Neutrophil (primary cell): ENCODE measurements at regions not wholly inside any gene's neighbourhood (a gene's known extent, or its start where the extent isn't known, plus 50 kb on each side); places are given as distances from the start of the nearest gene placed in this dataset.

Source experiments
- H3K27ac ChIP-seq: fragments of 200-600 bp; sonication (generic); 2 replicates; pipeline ENCODE4 v1.5.1; 2016; ENCODE audit warnings: mild to moderate bottlenecking, moderate library complexity
- H3K27me3 ChIP-seq: fragments of 200-600 bp; sonication (generic); 2 replicates; pipeline ENCODE4 v1.6.0; 2016; ENCODE audit warnings: mild to moderate bottlenecking
- H3K36me3 ChIP-seq: fragments of 200-600 bp; sonication (generic); 2 replicates; pipeline ENCODE4 v1.5.1; 2017
- H3K4me1 ChIP-seq, 2 experiments: fragments of 200-600 bp in 1 of 2; sonication (generic) in 1 of 2; 1 replicate in 1 of 2; 2 replicates in 1 of 2; pipeline versions ENCODE4 v1.5.1 to v1.6.1; 2013 to 2016; ENCODE audit warnings: low read depth in 1 of 2, low read length in 1 of 2, mild to moderate bottlenecking in 1 of 2, moderate library complexity in 1 of 2; ENCODE audit not compliant: control insufficient read depth in 1 of 2, insufficient read depth in 1 of 2
- H3K4me3 ChIP-seq, 2 experiments: fragments of 200-600 bp in 1 of 2; sonication (generic) in 1 of 2; 1 replicate in 1 of 2; 2 replicates in 1 of 2; pipeline ENCODE4 v1.5.1; 2013 to 2016; ENCODE audit warnings: low read depth in 1 of 2, low read length in 1 of 2, mild to moderate bottlenecking in 1 of 2, moderate library complexity in 1 of 2
- H3K9me3 ChIP-seq: fragments of 200-600 bp; sonication (generic); 2 replicates; pipeline ENCODE4 v1.5.1; 2016
- CTCF ChIP-seq: fragments of 200-600 bp; sonication (generic); IDR thresholded peaks from 2 replicates; pipeline ENCODE4 v1.5.1; 2016; ENCODE audit warnings: antibody characterized with exemption

DNA sequence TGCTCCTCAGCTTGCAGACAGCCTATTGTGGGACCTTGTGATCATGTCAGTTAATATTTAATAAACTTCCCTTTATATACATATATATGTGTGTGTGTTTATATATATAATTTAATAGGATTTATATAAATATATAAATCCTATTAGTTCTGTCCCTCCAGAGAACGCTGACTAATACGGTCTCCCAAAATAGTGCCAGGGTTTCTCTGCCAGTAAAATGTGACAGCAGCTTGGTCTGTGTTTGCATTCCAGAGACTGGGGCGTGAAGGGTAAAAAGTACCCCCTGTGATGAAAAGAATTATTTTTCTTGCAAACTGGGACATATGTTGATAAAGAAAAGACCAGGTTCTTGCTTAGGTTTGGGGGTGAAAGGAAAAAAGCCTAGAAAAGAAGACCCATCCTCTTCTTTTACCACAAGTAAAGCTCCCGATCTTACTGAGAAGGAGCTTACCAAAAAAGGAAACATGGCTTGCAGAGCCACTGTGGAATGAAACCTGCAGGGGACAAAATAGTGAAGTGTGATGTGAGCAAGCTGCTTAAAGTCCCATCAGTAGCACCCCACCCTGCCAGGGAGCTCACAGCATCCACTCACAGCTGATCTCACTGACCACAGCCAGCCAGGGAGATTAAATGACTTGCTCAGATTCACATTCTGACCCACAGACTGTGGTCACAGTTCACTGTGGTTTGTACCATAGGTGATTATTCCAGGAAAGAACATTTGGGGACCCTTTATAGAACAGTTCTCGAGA is 110.9 kb upstream of the RMP24 start:
- Histone ChIP-seq H3K4me3 (no peak overlapping the region), H3K9me3 (no peaks in the 10 kb centered on the region), H3K4me1 (no peaks in the 10 kb centered on the region)

DNA sequence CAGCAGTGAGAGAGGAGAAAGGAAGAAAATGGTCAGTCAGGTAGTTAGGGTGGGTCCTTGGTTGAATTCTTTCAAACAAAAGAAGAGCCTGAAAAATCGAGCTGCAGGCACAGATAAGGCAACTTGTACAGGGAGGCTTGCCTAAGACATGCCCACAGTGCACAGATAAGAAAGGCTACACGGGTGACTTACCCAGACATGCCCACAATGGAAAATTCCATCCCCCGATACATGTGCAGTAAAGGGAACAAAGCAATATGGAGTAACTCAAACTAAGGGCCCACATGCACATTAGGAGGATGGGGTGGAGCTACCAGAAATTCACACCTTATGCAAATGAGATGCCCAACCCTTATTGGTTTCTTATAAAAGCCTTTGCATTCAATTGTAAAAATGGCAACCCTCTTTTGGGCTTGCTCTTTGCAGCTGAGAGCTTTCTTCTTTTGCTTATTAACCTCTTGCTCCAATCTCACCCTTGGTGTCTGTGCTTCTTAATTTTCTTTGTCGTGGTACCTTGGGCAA is 110.3 kb upstream of the RMP24 start:
- H3K4me3 ChIP-seq: no peak overlapping the region
- no peak overlapping the region for H3K27ac ChIP-seq
- H3K9me3 ChIP-seq: no peaks in the 10 kb centered on the region
- H3K36me3 ChIP-seq: no peaks in the 10 kb centered on the region
- no peak for TF ChIP-seq CTCF
- no peaks in the 10 kb centered on the region for H3K27me3 ChIP-seq
- no peaks in the 10 kb centered on the region for H3K4me1 ChIP-seq

More for the DNA sequence above, 110.9 kb upstream of the RMP24 start:
- Histone ChIP-seq H3K27ac (no peak overlapping the region), H3K36me3 (no peaks in the 10 kb centered on the region), H3K27me3 (no peaks in the 10 kb centered on the region)
- TF ChIP-seq CTCF: no peak

DNA sequence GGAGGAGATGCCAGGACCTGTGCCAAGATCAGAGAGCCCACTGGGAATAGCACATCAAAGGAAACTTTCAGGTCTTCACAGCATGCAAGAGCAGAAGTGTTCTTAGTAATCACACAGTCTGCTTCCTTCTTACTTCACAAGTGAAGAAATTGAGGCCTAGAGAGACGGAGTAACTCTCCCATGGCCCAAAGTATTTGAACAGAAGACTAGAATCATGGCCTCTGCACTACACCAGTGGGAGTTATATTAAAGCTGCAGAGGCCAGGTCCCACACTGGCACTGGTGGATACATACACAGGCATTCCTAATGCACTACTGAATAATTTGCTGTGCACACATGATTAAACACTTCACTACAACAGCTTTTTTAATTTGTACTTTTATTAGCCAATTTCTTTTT is 107.6 kb upstream of the RMP24 start:
- TF ChIP-seq CTCF: no peak
- H3K36me3 ChIP-seq: no peaks in the 10 kb centered on the region
- H3K9me3 ChIP-seq: no peaks in the 10 kb centered on the region
- no peaks in the 10 kb centered on the region for H3K27me3 ChIP-seq
- H3K4me1 ChIP-seq: no peaks in the 10 kb centered on the region
- no peak overlapping the region for H3K4me3 ChIP-seq
- H3K27ac ChIP-seq: no peak overlapping the region

DNA sequence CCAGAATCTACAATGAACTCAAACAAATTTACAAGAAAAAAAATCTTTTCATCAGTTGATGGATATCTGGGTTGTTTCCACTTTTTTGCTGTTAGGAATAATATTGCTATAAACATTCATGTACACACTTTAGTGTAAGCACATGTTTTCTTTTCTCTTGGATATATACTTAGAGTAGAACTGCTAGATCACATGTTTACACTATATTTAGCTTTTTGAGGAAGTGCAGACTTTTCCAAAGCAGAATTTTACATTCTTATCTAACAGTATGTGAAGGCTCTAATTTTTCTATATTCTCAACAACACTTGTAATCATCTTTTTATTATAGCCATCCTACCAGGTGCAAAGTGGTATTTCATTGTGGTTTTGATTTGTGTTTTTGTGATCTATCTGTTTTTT is 103.6 kb upstream of the RMP24 start:
- H3K9me3 ChIP-seq: no peaks in the 10 kb centered on the region

DNA sequence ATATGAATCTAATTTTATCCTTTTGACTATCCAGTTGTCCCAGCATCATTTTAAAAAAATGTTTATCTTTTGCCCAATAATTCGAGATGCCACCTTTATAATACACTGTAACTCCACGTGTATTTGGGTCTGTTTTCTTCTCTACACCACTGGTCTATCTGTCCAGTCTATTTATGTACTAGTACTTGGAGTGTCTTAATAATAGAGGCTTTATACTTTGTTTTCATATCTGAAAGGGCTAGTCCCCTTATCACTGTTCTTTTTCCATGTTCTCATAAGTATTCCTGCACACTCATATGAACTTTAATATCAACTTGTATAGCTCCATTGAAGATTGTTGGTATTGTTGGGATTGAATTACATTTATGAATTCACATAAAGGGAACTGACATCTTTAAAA is 101.1 kb upstream of the RMP24 start:
- no peak overlapping the region for H3K27ac ChIP-seq
- H3K4me3 ChIP-seq: no peak overlapping the region
- H3K4me1 ChIP-seq: no peaks in the 10 kb centered on the region
- H3K27me3 ChIP-seq: no peaks in the 10 kb centered on the region
- TF ChIP-seq CTCF: no peak
- H3K36me3 ChIP-seq: no peaks in the 10 kb centered on the region
- H3K9me3 ChIP-seq: no peaks in the 10 kb centered on the region

More for the DNA sequence above, 103.6 kb upstream of the RMP24 start:
- H3K4me1 ChIP-seq: no peaks in the 10 kb centered on the region
- no peak overlapping the region for H3K27ac ChIP-seq
- no peak overlapping the region for H3K4me3 ChIP-seq
- H3K27me3 ChIP-seq: no peaks in the 10 kb centered on the region
- no peaks in the 10 kb centered on the region for H3K36me3 ChIP-seq
- no peak for TF ChIP-seq CTCF
